Neural progenitor cell (in vitro differentiated cells): ENCODE measurements at regions not wholly inside any gene's neighbourhood (a gene's known extent, or its start where the extent isn't known, plus 50 kb on each side); places are given as distances from the start of the nearest gene placed in this dataset.

ENCODE experiments used
- DNase-seq: peaks from one replicate; pipeline ENCODE4 v3.0.0-alpha.2; 2016; ENCODE audit warnings: low spot score
- H2AFZ ChIP-seq: fragments of 200-600 bp; sonication (generic); replicated peaks from 2 replicates; pipeline ENCODE4 v1.6.1; 2016; ENCODE audit warnings: antibody characterized with exemption
- H3F3A ChIP-seq: fragments of 200-600 bp; sonication (generic); 2 replicates; pipeline ENCODE4 v1.6.1; 2016; ENCODE audit warnings: antibody characterized with exemption, low read depth
- H3K27ac ChIP-seq: fragments of 200-600 bp; sonication (generic); 2 replicates; pipeline ENCODE4 v1.5.1; 2016; ENCODE audit warnings: mild to moderate bottlenecking
- H3K27me3 ChIP-seq: fragments of 200-600 bp; sonication (generic); 2 replicates; pipeline ENCODE4 v1.6.1; 2016; ENCODE audit warnings: mild to moderate bottlenecking, moderate library complexity
- H3K36me3 ChIP-seq: fragments of 200-600 bp; sonication (generic); 2 replicates; pipeline ENCODE4 v1.5.1; 2016
- H3K4me1 ChIP-seq: fragments of 200-600 bp; sonication (generic); 2 replicates; pipeline ENCODE4 v1.6.1; 2016; ENCODE audit warnings: mixed run types
- H3K4me2 ChIP-seq: fragments of 200-600 bp; sonication (generic); 2 replicates; pipeline ENCODE4 v1.6.1; 2016
- H3K4me3 ChIP-seq: fragments of 200-600 bp; sonication (generic); 2 replicates; pipeline ENCODE4 v1.5.1; 2016
- H3K79me2 ChIP-seq: fragments of 200-600 bp; sonication (generic); 2 replicates; pipeline ENCODE4 v1.6.1; 2016; ENCODE audit warnings: low read depth
- H3K9ac ChIP-seq: fragments of 200-600 bp; sonication (generic); 2 replicates; pipeline ENCODE4 v1.6.1; 2016
- H3K9me3 ChIP-seq: fragments of 200-600 bp; sonication (generic); 2 replicates; pipeline ENCODE4 v1.5.1; 2016; ENCODE audit warnings: low read depth
- H4K20me1 ChIP-seq: fragments of 200-600 bp; sonication (generic); 2 replicates; pipeline ENCODE4 v1.6.1; 2016; ENCODE audit warnings: low read depth
- H3K27ac Mint-ChIP-seq: 3 replicates; pipeline ENCODE4 v1.8.0; 2021; ENCODE audit warnings: mixed read lengths
- H3K27me3 Mint-ChIP-seq: 2 replicates; pipeline ENCODE4 v1.8.0; 2022; ENCODE audit warnings: low read depth, mild to moderate bottlenecking, inconsistent platforms, moderate library complexity, mixed read lengths; ENCODE audit not compliant: insufficient read depth
- H3K36me3 Mint-ChIP-seq: 3 replicates; pipeline ENCODE4 v1.8.0; 2021; ENCODE audit warnings: mixed read lengths
- H3K4me1 Mint-ChIP-seq: 3 replicates; pipeline ENCODE4 v1.8.0; 2021; ENCODE audit warnings: mixed read lengths
- H3K4me3 Mint-ChIP-seq: 3 replicates; pipeline ENCODE4 v1.8.0; 2021; ENCODE audit warnings: mild to moderate bottlenecking, moderate library complexity, mixed read lengths
- H3K9me3 Mint-ChIP-seq: 3 replicates; pipeline ENCODE4 v1.8.0; 2020; ENCODE audit warnings: mixed read lengths
- EZH2 ChIP-seq: fragments of 200-600 bp; sonication (generic); IDR thresholded peaks from 2 replicates; pipeline ENCODE4 v1.6.1; 2017; ENCODE audit warnings: antibody characterized with exemption, mild to moderate bottlenecking, moderate library complexity
- EZH2phosphoT487 ChIP-seq: fragments of 200-600 bp; sonication (generic); IDR thresholded peaks from 2 replicates; pipeline ENCODE4 v1.6.1; 2017; ENCODE audit warnings: antibody characterized with exemption
- TF ChIP-seq, protein P1 (sequence below): fragments of 200-600 bp; sonication (generic); IDR thresholded peaks from 2 replicates; pipeline ENCODE4 v1.5.1; 2017; ENCODE audit warnings: antibody characterized with exemption, mild to moderate bottlenecking

DNA sequence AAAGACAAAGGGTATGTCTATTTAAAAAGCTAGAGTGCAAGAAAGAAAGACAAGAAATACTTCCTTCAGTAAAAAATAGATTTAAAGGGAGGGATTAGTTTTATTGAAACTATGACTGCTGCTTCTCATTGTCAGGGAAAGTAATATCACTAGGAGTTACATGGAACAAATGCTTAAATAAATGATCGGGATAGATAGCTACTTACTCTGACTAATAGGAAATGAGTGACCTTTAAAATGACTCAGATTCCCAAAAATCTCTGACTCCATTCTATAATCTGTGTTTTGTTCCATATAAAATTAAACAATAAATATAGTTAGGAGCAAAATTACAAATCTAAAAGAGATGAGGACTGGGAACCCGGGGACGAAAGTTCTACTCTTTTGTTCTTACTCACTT, 669.3 kb downstream of the NR4A2 start:
- Mint-ChIP-seq H3K27me3 (no peaks in the 10 kb centered on the region), H3K4me3 (no peak overlapping the region), H3K9me3 (no peaks in the 10 kb centered on the region), H3K27ac (no peak overlapping the region), H3K4me1 (no peaks in the 10 kb centered on the region), H3K36me3 (no peaks in the 10 kb centered on the region)
- Histone ChIP-seq H4K20me1 (no peaks in the 10 kb centered on the region), H3K36me3 (no peaks in the 10 kb centered on the region), H3K4me3 (no peak overlapping the region), H3F3A (no peaks in the 10 kb centered on the region), H3K9ac (no peak overlapping the region), H3K4me1 (no peaks in the 10 kb centered on the region), H3K9me3 (no peaks in the 10 kb centered on the region), H3K27me3 (no peaks in the 10 kb centered on the region), H3K4me2 (no peak overlapping the region), H3K79me2 (no peaks in the 10 kb centered on the region), H3K27ac (no peak overlapping the region), H2AFZ (no peak overlapping the region)
- DNase-seq: no peak
- no peak for TF ChIP-seq EZH2
- TF ChIP-seq, protein P1, sequence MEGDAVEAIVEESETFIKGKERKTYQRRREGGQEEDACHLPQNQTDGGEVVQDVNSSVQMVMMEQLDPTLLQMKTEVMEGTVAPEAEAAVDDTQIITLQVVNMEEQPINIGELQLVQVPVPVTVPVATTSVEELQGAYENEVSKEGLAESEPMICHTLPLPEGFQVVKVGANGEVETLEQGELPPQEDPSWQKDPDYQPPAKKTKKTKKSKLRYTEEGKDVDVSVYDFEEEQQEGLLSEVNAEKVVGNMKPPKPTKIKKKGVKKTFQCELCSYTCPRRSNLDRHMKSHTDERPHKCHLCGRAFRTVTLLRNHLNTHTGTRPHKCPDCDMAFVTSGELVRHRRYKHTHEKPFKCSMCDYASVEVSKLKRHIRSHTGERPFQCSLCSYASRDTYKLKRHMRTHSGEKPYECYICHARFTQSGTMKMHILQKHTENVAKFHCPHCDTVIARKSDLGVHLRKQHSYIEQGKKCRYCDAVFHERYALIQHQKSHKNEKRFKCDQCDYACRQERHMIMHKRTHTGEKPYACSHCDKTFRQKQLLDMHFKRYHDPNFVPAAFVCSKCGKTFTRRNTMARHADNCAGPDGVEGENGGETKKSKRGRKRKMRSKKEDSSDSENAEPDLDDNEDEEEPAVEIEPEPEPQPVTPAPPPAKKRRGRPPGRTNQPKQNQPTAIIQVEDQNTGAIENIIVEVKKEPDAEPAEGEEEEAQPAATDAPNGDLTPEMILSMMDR: no peak
- no peak for TF ChIP-seq EZH2phosphoT487

DNA sequence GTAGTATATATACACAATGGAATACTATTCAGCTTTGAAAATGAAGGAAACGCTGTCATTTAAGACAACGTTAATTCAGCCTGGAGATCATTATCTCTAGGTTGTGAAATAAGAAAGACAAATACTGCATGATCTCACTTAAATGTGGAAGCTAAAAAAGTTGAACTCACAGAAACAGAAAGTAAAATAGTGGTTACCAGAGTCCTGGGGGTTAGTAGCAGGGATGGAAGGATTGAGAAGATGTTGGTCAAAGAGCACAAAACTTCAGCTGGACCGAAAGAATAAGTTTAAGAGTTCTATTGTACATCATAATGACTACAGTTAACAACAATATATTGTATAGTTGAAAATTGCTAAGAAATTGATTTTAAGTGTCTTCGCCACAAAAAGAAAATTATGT, 670.3 kb downstream of the NR4A2 start:
- H3K79me2 ChIP-seq: no peaks in the 10 kb centered on the region

DNA sequence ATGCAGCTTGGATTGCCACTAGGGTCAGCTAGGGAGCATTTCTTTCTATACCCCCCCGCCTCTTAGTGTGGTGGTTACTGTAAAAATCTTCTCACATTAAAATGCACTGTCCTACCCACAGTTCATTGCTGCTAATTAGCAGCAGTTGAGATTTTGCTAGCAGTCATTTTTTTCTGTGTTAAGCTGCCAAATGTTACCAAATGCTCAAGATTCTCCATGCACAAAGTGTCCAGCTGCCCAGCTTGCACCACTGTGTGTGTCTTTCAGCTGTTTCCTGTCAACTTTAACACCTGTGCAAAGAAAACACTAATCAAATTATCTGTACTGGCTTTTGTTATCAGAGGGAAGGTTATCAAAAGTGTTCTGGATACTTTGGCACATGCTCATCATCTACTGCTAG, 679.3 kb downstream of the NR4A2 start:
- Mint-ChIP-seq H3K9me3 (no peaks in the 10 kb centered on the region), H3K27ac (no peak overlapping the region), H3K27me3 (no peaks in the 10 kb centered on the region), H3K4me1 (peaks cover 12% of the 10 kb centered on the region), H3K36me3 (no peaks in the 10 kb centered on the region), H3K4me3 (no peak overlapping the region)
- Histone ChIP-seq H3F3A (no peaks in the 10 kb centered on the region), H3K9me3 (no peaks in the 10 kb centered on the region), H3K36me3 (no peaks in the 10 kb centered on the region), H3K4me3 (no peak overlapping the region), H2AFZ (no peak overlapping the region), H3K27ac (no peak overlapping the region), H3K4me1 (no peaks in the 10 kb centered on the region), H3K9ac (no peak overlapping the region), H3K4me2 (no peak overlapping the region), H3K79me2 (no peaks in the 10 kb centered on the region), H4K20me1 (no peaks in the 10 kb centered on the region), H3K27me3 (no peaks in the 10 kb centered on the region)
- no peak for DNase-seq
- TF ChIP-seq, protein P1: no peak
- TF ChIP-seq EZH2phosphoT487 (no peak), EZH2 (no peak)

More for the DNA sequence above, 670.3 kb downstream of the NR4A2 start:
- Histone ChIP-seq H3K27me3 (no peaks in the 10 kb centered on the region), H3F3A (no peaks in the 10 kb centered on the region), H4K20me1 (no peaks in the 10 kb centered on the region), H3K4me2 (no peak overlapping the region), H3K27ac (no peak overlapping the region), H3K4me1 (no peaks in the 10 kb centered on the region), H3K36me3 (no peaks in the 10 kb centered on the region), H2AFZ (no peak overlapping the region), H3K9ac (no peak overlapping the region), H3K4me3 (no peak overlapping the region), H3K9me3 (no peaks in the 10 kb centered on the region)
- H3K27ac Mint-ChIP-seq: no peak overlapping the region
- DNase-seq: no peak
- no peaks in the 10 kb centered on the region for H3K27me3 Mint-ChIP-seq
- no peaks in the 10 kb centered on the region for H3K36me3 Mint-ChIP-seq
- H3K4me3 Mint-ChIP-seq: no peak overlapping the region
- H3K9me3 Mint-ChIP-seq: no peaks in the 10 kb centered on the region
- no peak for TF ChIP-seq EZH2phosphoT487
- TF ChIP-seq, protein P1: no peak
- TF ChIP-seq EZH2: no peak
- no peaks in the 10 kb centered on the region for H3K4me1 Mint-ChIP-seq

DNA sequence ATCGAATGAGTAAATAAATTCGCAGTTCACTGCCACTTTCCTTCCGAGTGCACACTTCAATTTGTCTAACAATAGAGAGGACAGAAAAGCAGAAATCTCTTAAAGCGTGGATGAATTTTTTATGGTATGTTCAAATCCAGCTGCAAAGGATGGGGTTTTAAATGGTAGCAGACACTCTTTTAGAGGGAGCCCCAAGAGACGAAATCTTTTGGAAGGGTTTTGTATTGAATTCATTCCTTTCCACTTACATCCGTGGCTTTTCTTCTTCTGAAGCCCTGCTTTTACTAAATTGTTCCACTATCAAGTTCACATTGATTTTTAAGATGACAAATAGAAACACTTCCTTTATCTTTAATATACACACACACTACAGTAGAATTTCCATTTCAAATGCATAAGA, 680.7 kb downstream of the NR4A2 start:
- peaks cover 12% of the 10 kb centered on the region for H3K4me1 Mint-ChIP-seq
- Histone ChIP-seq H3K27ac (no peak overlapping the region), H3K79me2 (no peaks in the 10 kb centered on the region), H3K27me3 (no peaks in the 10 kb centered on the region), H2AFZ (no peak overlapping the region), H3K4me3 (no peak overlapping the region), H3K9ac (no peak overlapping the region), H3K36me3 (no peaks in the 10 kb centered on the region), H3K4me1 (no peaks in the 10 kb centered on the region), H4K20me1 (no peaks in the 10 kb centered on the region), H3K9me3 (no peaks in the 10 kb centered on the region), H3K4me2 (no peak overlapping the region), H3F3A (no peaks in the 10 kb centered on the region)
- TF ChIP-seq, protein P1: no peak
- TF ChIP-seq EZH2 (no peak), EZH2phosphoT487 (no peak)
- peaks cover 2% of the 10 kb centered on the region for H3K27me3 Mint-ChIP-seq
- no peaks in the 10 kb centered on the region for H3K9me3 Mint-ChIP-seq
- H3K36me3 Mint-ChIP-seq: no peaks in the 10 kb centered on the region
- DNase-seq: no peak
- no peak overlapping the region for H3K4me3 Mint-ChIP-seq
- no peak overlapping the region for H3K27ac Mint-ChIP-seq
